HPDE6-E6E7 (cell line): ENCODE measurements at regions not wholly inside any gene's neighbourhood (a gene's known extent, or its start where the extent isn't known, plus 50 kb on each side); places are given as distances from the start of the nearest gene placed in this dataset.

Experiments used
- DNase-seq: peaks from one replicate; pipeline ENCODE4 v3.0.0; 2011; ENCODE audit warnings: missing footprints; ENCODE audit errors: extremely low spot score

- DNase-seq: no peak
Observed at GRCh38 chr3:124441766-124442165, 288.5 kb upstream of the UMPS start.

- DNase-seq: no peak
Observed at GRCh38 chr3:124442463-124442862, 287.8 kb upstream of the UMPS start.

- DNase-seq: no peak
Observed at GRCh38 chr3:124443446-124443845, 286.8 kb upstream of the UMPS start.

GRCh38 chr3:124444075-124444474, 286.2 kb upstream of the UMPS start:
- DNase-seq: no peak

- DNase-seq: no peak
Observed at GRCh38 chr3:124444896-124445295, 285.4 kb upstream of the UMPS start.

DNA sequence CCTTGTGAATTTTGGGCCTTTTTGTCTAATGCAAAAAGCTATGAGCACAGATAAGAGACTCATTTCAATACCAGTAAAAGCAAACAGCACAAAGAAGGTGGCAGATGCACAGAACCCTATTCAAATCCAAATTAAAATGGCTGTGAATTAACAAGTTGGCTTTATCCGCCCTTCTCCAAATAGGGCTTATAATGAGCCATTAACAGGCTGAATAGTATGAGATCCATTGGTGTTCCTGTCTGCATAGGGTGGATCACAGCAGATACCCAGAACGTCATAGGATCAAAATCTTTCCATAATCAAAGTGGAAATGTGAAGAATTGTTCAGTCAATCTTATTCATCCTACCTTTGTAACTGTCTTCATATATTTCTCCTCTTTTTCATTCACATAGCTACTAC, 282.4 kb upstream of the UMPS start:
- no peak for DNase-seq

DNA sequence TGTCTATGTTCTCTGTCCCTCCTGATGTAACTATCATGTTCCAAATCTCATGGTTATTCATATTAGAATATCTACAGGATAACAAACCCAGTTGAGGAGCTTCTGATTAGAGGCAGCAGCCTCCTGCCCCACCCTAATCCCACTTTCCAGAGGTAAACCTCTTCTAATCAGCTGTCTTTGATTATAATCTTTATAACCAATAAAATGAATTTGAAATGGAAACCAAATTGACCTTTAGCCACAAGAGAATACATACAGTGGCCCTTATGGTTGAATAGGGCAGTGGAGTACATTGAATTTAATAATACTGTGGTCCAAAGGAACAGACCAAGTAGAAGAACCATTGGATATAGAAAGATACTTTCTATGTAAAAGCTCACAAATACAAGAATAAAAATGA, 281.3 kb upstream of the UMPS start:
- DNase-seq: no peak

GRCh38 chr3:124450366-124450765, 279.9 kb upstream of the UMPS start:
- DNase-seq: no peak

- no peak for DNase-seq
Observed at GRCh38 chr3:124451630-124452317, 278.5 kb upstream of the UMPS start.

DNA sequence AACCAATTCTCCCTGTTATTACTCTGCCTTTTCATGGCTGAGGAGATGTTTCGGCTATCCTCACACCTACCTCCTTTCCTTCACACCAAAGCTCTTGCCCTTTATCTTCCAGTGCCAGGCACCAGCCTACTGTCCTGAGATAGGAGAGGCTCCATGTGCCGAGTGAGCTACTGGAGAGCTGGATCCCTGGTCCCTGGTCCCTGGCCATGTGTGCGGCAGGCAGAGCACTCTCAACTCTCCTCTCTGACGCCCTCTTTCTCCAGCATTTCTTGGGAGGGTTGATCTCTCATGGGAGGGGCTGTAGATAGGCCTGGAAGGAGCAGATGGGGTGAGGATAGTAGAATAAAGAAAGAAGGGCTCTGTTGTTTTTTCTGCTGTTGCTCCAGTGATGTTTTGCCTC, 277.1 kb upstream of the UMPS start:
- no peak for DNase-seq

GRCh38 chr3:124455891-124456290, 274.4 kb upstream of the UMPS start:
- DNase-seq: no peak

DNA sequence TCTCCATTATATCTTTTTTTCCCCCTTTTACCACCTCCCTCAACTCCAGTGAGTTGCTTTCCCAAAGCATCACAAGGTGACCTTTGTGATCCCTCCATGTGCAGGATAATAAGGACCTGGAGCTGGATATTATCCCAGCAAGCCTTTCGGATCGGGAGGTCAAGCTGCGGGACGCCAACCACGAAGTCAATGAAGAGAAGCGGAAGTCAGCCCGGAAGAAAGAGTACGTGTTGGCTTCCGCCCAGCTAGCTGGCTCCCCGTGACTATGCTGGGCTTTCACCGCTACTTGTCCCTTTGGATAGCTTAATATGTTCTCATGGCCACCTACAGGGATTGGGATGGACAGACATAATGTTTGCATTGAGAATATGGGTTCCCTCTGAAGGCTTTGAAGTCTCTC, 273.7 kb upstream of the UMPS start:
- DNase-seq: no peak

GRCh38 chr3:124459678-124460077, 270.6 kb upstream of the UMPS start:
- no peak for DNase-seq

GRCh38 chr3:124461126-124461525, 269.1 kb upstream of the UMPS start:
- no peak for DNase-seq

DNA sequence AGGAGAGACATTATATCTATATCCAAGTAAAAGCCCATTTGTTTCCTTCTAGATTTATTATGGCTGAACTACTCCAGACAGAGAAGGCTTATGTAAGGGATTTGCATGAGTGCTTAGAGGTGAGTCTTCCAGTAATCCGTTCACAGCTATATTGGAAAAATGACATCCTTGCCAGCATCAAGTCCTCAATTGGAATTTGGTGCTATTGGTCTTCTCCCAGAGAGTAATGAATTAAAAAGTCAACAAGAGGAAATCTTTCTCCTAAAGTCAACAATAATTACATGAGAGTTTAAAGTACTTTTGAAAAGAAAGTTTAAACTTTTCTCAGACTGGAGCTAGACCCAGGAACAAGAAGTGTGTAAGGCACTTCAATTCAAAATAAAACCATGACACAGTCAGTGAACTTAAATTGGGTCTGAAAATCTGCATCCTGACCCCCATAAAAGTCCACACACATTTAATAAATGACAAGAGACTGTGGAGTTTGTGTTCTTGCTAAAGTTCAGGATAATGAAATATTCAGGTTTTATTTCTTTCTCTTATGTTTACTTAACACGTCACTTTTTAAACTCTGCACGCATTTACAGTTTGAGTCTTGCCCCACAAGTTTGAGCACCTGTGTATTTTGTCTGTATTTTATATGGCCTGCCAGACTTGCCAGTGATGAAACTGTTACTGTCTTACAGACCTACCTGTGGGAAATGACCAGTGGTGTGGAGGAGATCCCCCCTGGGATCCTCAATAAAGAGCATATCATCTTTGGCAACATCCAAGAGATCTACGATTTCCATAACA, 268.2 kb upstream of the UMPS start:
- DNase-seq: no peak

- DNase-seq: no peak
Observed at GRCh38 chr3:124463234-124463633, 267.0 kb upstream of the UMPS start.

DNA sequence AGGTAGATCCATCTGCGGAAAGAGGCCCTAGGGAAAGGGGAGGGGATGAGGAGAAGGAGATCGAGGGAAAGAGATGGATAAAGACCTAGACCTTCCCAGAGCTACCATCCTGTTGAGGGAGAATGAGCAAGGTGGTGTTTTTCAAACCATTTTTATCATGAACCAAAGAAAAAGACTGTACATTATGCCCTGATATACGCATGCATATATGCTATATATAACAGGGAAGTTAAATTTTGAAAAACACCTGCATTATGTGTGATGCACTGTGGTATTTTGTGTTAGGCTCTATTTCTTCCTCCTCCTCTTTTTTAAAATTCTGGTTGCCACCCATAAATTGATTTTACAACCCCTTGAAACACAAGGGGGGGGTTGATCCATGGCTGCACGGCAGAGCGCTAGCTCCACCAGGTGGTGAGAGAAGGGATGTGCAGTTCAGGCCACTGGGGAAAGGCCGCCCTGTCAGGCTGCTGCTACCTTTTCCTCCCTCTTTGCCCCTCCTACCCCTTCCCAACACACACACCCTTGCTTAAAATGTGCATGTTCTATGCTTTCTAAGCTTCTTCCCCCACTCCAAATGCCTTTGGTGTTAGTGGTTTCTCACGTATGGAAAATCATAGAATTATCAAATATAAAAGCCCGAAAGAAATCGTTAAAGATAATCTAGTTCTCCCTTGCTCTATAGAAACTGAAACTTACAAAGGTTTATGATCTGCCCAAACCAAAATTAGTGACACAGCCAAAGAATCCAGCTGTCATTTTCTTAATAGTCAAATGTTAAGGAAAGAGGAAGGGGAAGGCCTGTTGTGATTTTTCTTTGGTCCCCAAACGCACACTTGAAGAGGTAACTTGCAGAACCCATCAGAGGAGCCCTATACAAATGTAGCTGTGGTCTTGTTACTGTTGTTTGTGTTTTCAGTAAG, 262.0 kb upstream of the UMPS start:
- peak; percentile 48 for DNase-seq

DNA sequence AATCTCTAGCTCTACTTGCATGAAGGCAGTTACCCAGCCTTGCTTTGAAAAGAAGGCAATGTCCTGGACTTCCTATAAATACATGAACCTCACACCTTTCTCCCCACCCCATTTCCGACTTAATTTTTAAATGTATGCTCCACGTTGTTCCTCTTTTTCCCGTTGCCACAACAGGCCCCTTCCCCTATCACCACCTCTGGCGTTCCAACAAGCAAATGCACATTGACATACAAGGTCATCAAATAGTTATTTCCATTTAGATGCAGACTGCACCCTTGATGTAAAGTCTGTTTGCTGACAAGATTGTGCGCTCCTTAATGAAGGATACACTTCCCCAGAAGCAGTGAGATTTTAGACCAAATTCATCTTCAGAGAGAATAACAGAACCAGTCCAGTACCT, 260.7 kb upstream of the UMPS start:
- DNase-seq: no peak

DNA sequence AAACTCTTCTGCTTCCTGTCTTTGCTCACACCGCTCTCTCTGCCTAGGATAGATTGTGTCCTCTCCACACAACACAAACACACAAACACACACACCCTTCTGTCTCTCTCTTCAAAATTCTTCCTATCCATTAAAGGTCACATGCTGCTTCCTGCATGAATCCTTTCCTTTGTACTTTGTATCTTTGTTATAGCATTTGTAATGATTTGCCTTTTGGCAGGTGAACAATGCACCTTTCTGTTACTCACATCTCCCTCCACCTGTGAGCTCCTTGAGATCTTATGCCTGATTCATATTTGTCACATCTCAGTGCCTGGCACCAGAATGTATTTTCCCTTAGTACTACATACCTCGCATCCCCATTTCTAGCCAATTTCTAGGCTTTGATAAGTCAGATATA, 251.4 kb upstream of the UMPS start:
- no peak for DNase-seq

- no peak for DNase-seq
Observed at GRCh38 chr3:124483915-124484470, 246.3 kb upstream of the UMPS start.

DNA sequence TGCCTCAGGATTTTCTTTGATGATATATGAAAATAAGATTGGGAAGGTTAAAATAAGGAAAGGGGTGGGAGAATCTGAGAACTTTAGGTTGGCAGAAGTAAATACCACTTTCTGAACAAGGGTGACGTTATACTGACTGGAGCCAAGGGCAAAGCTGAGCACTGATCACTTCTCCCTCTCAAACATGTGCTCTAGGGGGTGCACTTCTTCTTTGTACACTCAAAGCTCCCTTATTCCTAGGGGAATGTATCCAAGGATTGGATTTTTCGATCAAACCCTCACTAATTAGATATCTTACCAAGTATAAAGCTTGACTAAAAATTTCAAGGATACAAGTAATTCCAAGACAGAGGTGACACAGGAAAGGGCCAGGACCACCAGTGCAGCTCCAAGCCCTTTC, 243.9 kb upstream of the UMPS start:
- no peak for DNase-seq

- DNase-seq: no peak
Observed at GRCh38 chr3:124489506-124489905, 240.7 kb upstream of the UMPS start.
